ENCODE measurements at regions not wholly inside any gene's neighbourhood (a gene's known extent, or its start where the extent isn't known, plus 50 kb on each side); places are given as distances from the start of the nearest gene placed in this dataset.

- no peak for TF ChIP-seq POLR2A (IDR thresholded peaks at IDR 0.05; ENCODE audit: low read depth, low read length)
- TF ChIP-seq POLR2AphosphoS5 (IDR thresholded peaks at IDR 0.05; ENCODE audit: low read depth, low read length) = no peak
Measured at GRCh38 chr13:76796851-76797250, 89.4 kb downstream of the KCTD12 start.
